ENCODE measurements at regions not wholly inside any gene's neighbourhood (a gene's known extent, or its start where the extent isn't known, plus 50 kb on each side); places are given as distances from the start of the nearest gene placed in this dataset.

DNA sequence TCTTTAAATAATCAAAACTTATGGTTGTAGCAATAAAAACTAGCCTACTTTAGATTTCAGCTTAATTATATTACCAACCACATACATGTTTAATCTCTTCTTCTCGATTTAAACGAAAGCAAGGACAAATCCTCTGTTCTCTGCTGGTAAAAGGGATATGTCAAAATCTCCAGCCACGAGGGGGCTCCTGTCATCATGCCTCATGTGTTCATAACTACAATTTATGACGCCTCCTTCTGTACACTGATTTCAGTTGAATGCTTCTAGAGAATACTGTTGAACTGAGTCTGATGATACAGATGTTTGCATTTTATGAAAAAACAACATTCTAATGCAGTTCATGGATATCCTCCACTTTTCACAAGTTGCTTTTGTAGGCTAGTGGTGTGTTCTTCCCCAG is 220.0 kb upstream of the DPP6 start:
- no peak overlapping the region for H3K27ac ChIP-seq (ENCODE audit: insufficient read depth, low read length)
- no peaks in the 10 kb centered on the region for H3K79me1 ChIP-seq (ENCODE audit: low read depth in 1 of 2, low read length in 2 of 2)
- H2BK5ac ChIP-seq (ENCODE audit: low read depth, low read length, poor library complexity, severe bottlenecking) = no peak overlapping the region
- ChIA-PET POLR2A (ENCODE audit: unreplicated experiment) (no interaction called here), CTCF (no interaction called here)
- H3K4ac ChIP-seq (ENCODE audit: low read depth, low read length) = no peak overlapping the region
- no peak overlapping the region for H2AK9ac ChIP-seq (replicated peaks; ENCODE audit: low read depth, low read length, poor library complexity)
- intact Hi-C loops (cut with micrococcal nuclease) = no loop called here
- ATAC-seq (ENCODE audit: low read depth) (no peak), DNase-seq (no peak)
- H3K4me3 ChIP-seq (ENCODE audit: insufficient read depth, low read depth, low read length) = no peak overlapping the region
- WGBS, 2 experiments (ENCODE audit: extremely low coverage in 2 of 2, insufficient read length in 1 of 2) = no CpG with 5 or more reads among the region's 4 CpGs
- no peak overlapping the region for H2AFZ ChIP-seq (replicated peaks; ENCODE audit: low read length, poor library complexity)
- no peak overlapping the region for H4K5ac ChIP-seq (ENCODE audit: low read depth, low read length)
- H4K91ac ChIP-seq (ENCODE audit: insufficient read depth, low read depth, low read length) = no peak overlapping the region
- H3K36me3 ChIP-seq (ENCODE audit: control insufficient read depth, insufficient read depth, low read length) = no peaks in the 10 kb centered on the region
- no peak overlapping the region for H3K56ac ChIP-seq (ENCODE audit: extremely low read depth, insufficient read depth, low read length)
- dilution Hi-C loops (cut with HindIII; ENCODE audit: low sequenced_read_pairs, unreplicated experiment) = no loop called here
- peaks cover 20% of the 10 kb centered on the region for H3K9me3 ChIP-seq (ENCODE audit: control insufficient read depth, insufficient read depth, low read length)
- H3K4me1 ChIP-seq (ENCODE audit: control insufficient read depth, insufficient read depth, low read length) = no peaks in the 10 kb centered on the region
- H2BK15ac ChIP-seq (ENCODE audit: low read depth, low read length) = no peak overlapping the region
- in situ Hi-C loops (cut with MboI; ENCODE audit: low sequenced_read_pairs) = no loop called here
- H3K9ac ChIP-seq (ENCODE audit: low read depth, low read length) = no peak overlapping the region
- no peak overlapping the region for H2BK120ac ChIP-seq (ENCODE audit: low read depth, low read length)
- no peaks in the 10 kb centered on the region for H4K20me1 ChIP-seq (ENCODE audit: insufficient read depth, low read length)
- BruUV-seq (replicated peaks) = no TSS peak
- H3K4me2 ChIP-seq (ENCODE audit: low read depth, low read length) = no peak overlapping the region
- no peak overlapping the region for H2BK20ac ChIP-seq (ENCODE audit: low read depth, low read length)
- TF ChIP-seq MXI1 (IDR thresholded peaks at IDR 0.05; ENCODE audit: borderline replicate concordance, low read depth, low read length) = no peak
- no peak for TF ChIP-seq MAFK (IDR thresholded peaks at IDR 0.05; ENCODE audit: low read depth, low read length)
- TF ChIP-seq POLR2A (IDR thresholded peaks at IDR 0.05; ENCODE audit: low read depth, low read length) = no peak
- TF ChIP-seq NFE2L2 (IDR thresholded peaks at IDR 0.05; ENCODE audit: low read depth, low read length) = no peak
- TF ChIP-seq, protein P1, sequence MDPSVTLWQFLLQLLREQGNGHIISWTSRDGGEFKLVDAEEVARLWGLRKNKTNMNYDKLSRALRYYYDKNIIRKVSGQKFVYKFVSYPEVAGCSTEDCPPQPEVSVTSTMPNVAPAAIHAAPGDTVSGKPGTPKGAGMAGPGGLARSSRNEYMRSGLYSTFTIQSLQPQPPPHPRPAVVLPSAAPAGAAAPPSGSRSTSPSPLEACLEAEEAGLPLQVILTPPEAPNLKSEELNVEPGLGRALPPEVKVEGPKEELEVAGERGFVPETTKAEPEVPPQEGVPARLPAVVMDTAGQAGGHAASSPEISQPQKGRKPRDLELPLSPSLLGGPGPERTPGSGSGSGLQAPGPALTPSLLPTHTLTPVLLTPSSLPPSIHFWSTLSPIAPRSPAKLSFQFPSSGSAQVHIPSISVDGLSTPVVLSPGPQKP (IDR thresholded peaks at IDR 0.05; ENCODE audit: borderline replicate concordance, low read depth, low read length) = no peak
- no peak for TF ChIP-seq RFX5 (IDR thresholded peaks at IDR 0.05; ENCODE audit: low read depth, low read length)
- no peak for TF ChIP-seq FOS (IDR thresholded peaks at IDR 0.05; ENCODE audit: low read depth, low read length)
- TF ChIP-seq MAZ (IDR thresholded peaks at IDR 0.05; ENCODE audit: borderline replicate concordance, low read depth, low read length) = no peak
- TF ChIP-seq RAD21 (IDR thresholded peaks at IDR 0.05; ENCODE audit: low read length) = no peak
- TF ChIP-seq, protein P2, sequence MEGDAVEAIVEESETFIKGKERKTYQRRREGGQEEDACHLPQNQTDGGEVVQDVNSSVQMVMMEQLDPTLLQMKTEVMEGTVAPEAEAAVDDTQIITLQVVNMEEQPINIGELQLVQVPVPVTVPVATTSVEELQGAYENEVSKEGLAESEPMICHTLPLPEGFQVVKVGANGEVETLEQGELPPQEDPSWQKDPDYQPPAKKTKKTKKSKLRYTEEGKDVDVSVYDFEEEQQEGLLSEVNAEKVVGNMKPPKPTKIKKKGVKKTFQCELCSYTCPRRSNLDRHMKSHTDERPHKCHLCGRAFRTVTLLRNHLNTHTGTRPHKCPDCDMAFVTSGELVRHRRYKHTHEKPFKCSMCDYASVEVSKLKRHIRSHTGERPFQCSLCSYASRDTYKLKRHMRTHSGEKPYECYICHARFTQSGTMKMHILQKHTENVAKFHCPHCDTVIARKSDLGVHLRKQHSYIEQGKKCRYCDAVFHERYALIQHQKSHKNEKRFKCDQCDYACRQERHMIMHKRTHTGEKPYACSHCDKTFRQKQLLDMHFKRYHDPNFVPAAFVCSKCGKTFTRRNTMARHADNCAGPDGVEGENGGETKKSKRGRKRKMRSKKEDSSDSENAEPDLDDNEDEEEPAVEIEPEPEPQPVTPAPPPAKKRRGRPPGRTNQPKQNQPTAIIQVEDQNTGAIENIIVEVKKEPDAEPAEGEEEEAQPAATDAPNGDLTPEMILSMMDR (conservative IDR thresholded peaks at IDR 0.05; ENCODE audit: low read depth, low read length) = no peak
- TF ChIP-seq CEBPB (IDR thresholded peaks at IDR 0.05; ENCODE audit: low read depth, low read length) = no peak
- no peak for TF ChIP-seq CHD1 (IDR thresholded peaks at IDR 0.05; ENCODE audit: low read depth, low read length)
- TF ChIP-seq RCOR1 (IDR thresholded peaks at IDR 0.05; ENCODE audit: insufficient replicate concordance, low read length) = no peak
- TF ChIP-seq BHLHE40 (IDR thresholded peaks at IDR 0.05; ENCODE audit: low read depth, low read length) = no peak
- TF ChIP-seq SMC3 (IDR thresholded peaks at IDR 0.05; ENCODE audit: low read depth, low read length) = no peak
- no peak overlapping the region for H3K14ac ChIP-seq (replicated peaks; ENCODE audit: low read depth, low read length)
- no peak overlapping the region for H3K23ac ChIP-seq (ENCODE audit: low read depth, low read length)
- no peaks in the 10 kb centered on the region for H3K9me1 ChIP-seq (ENCODE audit: insufficient read depth, low read length)
- no peak overlapping the region for H4K8ac ChIP-seq (ENCODE audit: low read depth in 2 of 2, low read length in 2 of 2)
- no peak overlapping the region for H3K18ac ChIP-seq (ENCODE audit: low read depth, low read length)
- no peak overlapping the region for H2AK5ac ChIP-seq (ENCODE audit: low read depth, low read length)
- H3K27me3 ChIP-seq (ENCODE audit: control insufficient read depth, insufficient read depth, low read length) = no peaks in the 10 kb centered on the region
